HCT116 (cell line): ENCODE measurements at regions not wholly inside any gene's neighbourhood (a gene's known extent, or its start where the extent isn't known, plus 50 kb on each side); places are given as distances from the start of the nearest gene placed in this dataset.
A peak's percentile ranks its signal among the peaks of the same experiment; 100 is the strongest.

ENCODE experiments used
- ATAC-seq: fragments of 200-7000 bp; cut with Tn5 transposase; 2 replicates; pipeline ENCODE4 v1.9.1; 2020; ENCODE audit warnings: mild to moderate bottlenecking, moderate library complexity
- BruUV-seq: library from RNA; stranded (reverse); fragments of 400-500 nt; replicated peaks from 2 replicates; lab custom pipeline; 2021; lab: Mats Ljungman, UMichigan
- CTCF ChIA-PET: fragments of 300-600 bp; sonication (Branson Sonifier 250); formaldehyde crosslinking; loops from one replicate; lab custom pipeline; 2021; ENCODE audit warnings: antibody characterized with exemption; lab: Charles Lee
- POLR2A ChIA-PET: fragments of 300-600, 350-600 bp; sonication (Branson Sonifier 250); formaldehyde crosslinking; loops from one replicate; lab custom pipeline; 2021; ENCODE audit warnings: antibody characterized with exemption; lab: Charles Lee
- RAD21 ChIA-PET, 2 experiments: fragments of 300-600 bp; sonication (Branson Sonifier 250); formaldehyde crosslinking; loops; one replicate each; lab custom pipeline; 2023; ENCODE audit warnings: low total read pairs in 2 of 2; ENCODE audit not compliant: uncharacterized antibody in 2 of 2, unreplicated experiment in 2 of 2, low non-redundant PET in 1 of 2; lab: Charles Lee
- DNase-seq: peaks from one replicate; pipeline ENCODE4 v3.0.0-alpha.2; 2010; ENCODE audit warnings: low read depth, low spot score
- H2AFZ ChIP-seq: fragments of 200-600 bp; shearing (Covaris generic), sonication (generic); 2 replicates; pipeline ENCODE4 v1.6.1; 2017; ENCODE audit warnings: low read depth, mixed run types, mixed read lengths, antibody characterized with exemption, low read length; ENCODE audit not compliant: poor library complexity, severe bottlenecking
- H3K27ac ChIP-seq: 2 replicates; pipeline ENCODE4 v1.5.1; 2012; ENCODE audit warnings: low read depth, low read length
- H3K27me3 ChIP-seq: fragments of 200-600 bp; sonication (generic); 2 replicates; pipeline ENCODE4 v1.6.1; 2016; ENCODE audit warnings: mixed run types, low read length, mixed read lengths; ENCODE audit not compliant: insufficient read depth
- H3K36me3 ChIP-seq, 2 experiments: fragments of 200-500 bp in 1 of 2; fragments of 200-600 bp in 1 of 2; sonication (Bioruptor generic) in 1 of 2; sonication (generic) in 1 of 2; 2 replicates each; pipeline versions ENCODE4 v1.5.1 to v1.6.1; 2014 to 2016; ENCODE audit warnings: low read length in 2 of 2, inconsistent platforms in 1 of 2, mixed read lengths in 1 of 2, mixed run types in 1 of 2; ENCODE audit not compliant: insufficient read depth in 2 of 2, control insufficient read depth in 1 of 2
- H3K4me1 ChIP-seq, 2 experiments: fragments of 200-600 bp in 1 of 2; sonication (generic) in 1 of 2; 2 replicates each; pipeline versions ENCODE4 v1.5.1 to v1.6.1; 2012 to 2017; ENCODE audit warnings: low read length in 2 of 2, inconsistent platforms in 1 of 2, mild to moderate bottlenecking in 1 of 2, mixed read lengths in 1 of 2, mixed run types in 1 of 2, moderate library complexity in 1 of 2; ENCODE audit not compliant: insufficient read depth in 2 of 2, control insufficient read depth in 1 of 2
- H3K4me2 ChIP-seq: fragments of 200-600 bp; sonication (generic); 2 replicates; pipeline ENCODE4 v1.6.1; 2017; ENCODE audit warnings: mixed run types, low read length, mixed read lengths
- H3K4me3 ChIP-seq, 2 experiments: fragments of 200-600 bp in 1 of 2; sonication (generic) in 1 of 2; replicated peaks in 1 of 2; 2 replicates each; pipeline ENCODE4 v1.5.1; 2011 to 2016; ENCODE audit warnings: low read length in 2 of 2, control low read depth in 1 of 2, low read depth in 1 of 2, mild to moderate bottlenecking in 1 of 2, mixed read lengths in 1 of 2, mixed run types in 1 of 2
- H3K79me2 ChIP-seq: fragments of 200-600 bp; sonication (generic); 2 replicates; pipeline ENCODE4 v1.6.1; 2017; ENCODE audit warnings: mild to moderate bottlenecking, mixed run types, low read length, moderate library complexity, mixed read lengths; ENCODE audit not compliant: insufficient read depth
- H3K9ac ChIP-seq: fragments of 200-600 bp; sonication (generic); 2 replicates; pipeline ENCODE4 v1.6.1; 2016; ENCODE audit warnings: low read length, mixed read lengths
- H3K9me2 ChIP-seq: fragments of 200-600 bp; sonication (generic), shearing (Covaris generic); 2 replicates; pipeline ENCODE4 v1.6.1; 2017; ENCODE audit warnings: mixed run types, mild to moderate bottlenecking, moderate library complexity; ENCODE audit not compliant: insufficient read depth
- H3K9me3 ChIP-seq, 2 experiments: fragments of 200-500 bp in 1 of 2; fragments of 200-600 bp in 1 of 2; sonication (Bioruptor generic) in 1 of 2; sonication (generic) in 1 of 2; 2 replicates each; pipeline ENCODE4 v1.6.1; 2014 to 2017; ENCODE audit warnings: low read length in 2 of 2, mixed read lengths in 2 of 2, inconsistent platforms in 1 of 2, low read depth in 1 of 2, mild to moderate bottlenecking in 1 of 2, mixed run types in 1 of 2, moderate library complexity in 1 of 2; ENCODE audit not compliant: control insufficient read depth in 1 of 2, insufficient read depth in 1 of 2
- H4K20me1 ChIP-seq: fragments of 200-600 bp; sonication (generic), shearing (Covaris generic); 2 replicates; pipeline ENCODE4 v1.6.1; 2017; ENCODE audit warnings: mixed run types, mild to moderate bottlenecking, moderate library complexity; ENCODE audit not compliant: insufficient read depth
- CBX3 ChIP-seq: IDR thresholded peaks from 2 replicates; pipeline ENCODE4 v1.6.1; 2012; ENCODE audit warnings: low read depth
- EZH2phosphoT487 ChIP-seq: fragments of 200-600 bp; IDR thresholded peaks from 2 replicates; pipeline ENCODE4 v1.6.1; 2018; ENCODE audit warnings: antibody characterized with exemption, borderline replicate concordance
- FOSL1 ChIP-seq: IDR thresholded peaks from 2 replicates; pipeline ENCODE4 v1.6.1; 2012; ENCODE audit warnings: low read depth
- JUND ChIP-seq: IDR thresholded peaks from 2 replicates; pipeline ENCODE4 v1.6.1; 2012
- RAD21 ChIP-seq: IDR thresholded peaks from 2 replicates; pipeline ENCODE4 v1.6.1; 2012; ENCODE audit warnings: low read depth, mild to moderate bottlenecking
- SIN3A ChIP-seq: IDR thresholded peaks from 2 replicates; pipeline ENCODE4 v1.6.1; 2012; ENCODE audit warnings: low read depth
- SP1 ChIP-seq: IDR thresholded peaks from 2 replicates; pipeline ENCODE4 v1.6.1; 2012; ENCODE audit warnings: low read depth
- TCF7L2 ChIP-seq: IDR thresholded peaks from 2 replicates; pipeline ENCODE4 v1.7.0; 2011; ENCODE audit warnings: borderline replicate concordance, inconsistent platforms; ENCODE audit not compliant: insufficient read depth, insufficient read length; ENCODE audit errors: extremely low read depth
- ZFX ChIP-seq: fragments of 450-650 bp; IDR thresholded peaks from 2 replicates; pipeline ENCODE4 v1.6.1; 2017
- ZNF274 ChIP-seq: fragments of 200-500 bp; sonication (Bioruptor generic); IDR thresholded peaks from 2 replicates; pipeline ENCODE4 v1.6.1; 2014; ENCODE audit warnings: mild to moderate bottlenecking, low read depth, low read length, inconsistent platforms
- intact Hi-C: fragments of 100-400 bp; cut with micrococcal nuclease; formaldehyde crosslinking; loops from 2 replicates; pipeline ENCODE4 v1.10.0; 2022
- TF ChIP-seq, protein P1 (sequence below): IDR thresholded peaks from 2 replicates; pipeline ENCODE4 v1.6.1; 2012; ENCODE audit warnings: low read depth
- TF ChIP-seq, protein P2 (sequence below): IDR thresholded peaks from 2 replicates; pipeline ENCODE4 v1.6.1; 2011; ENCODE audit warnings: mild to moderate bottlenecking, low read length, moderate library complexity; ENCODE audit not compliant: insufficient replicate concordance; ENCODE audit errors: extremely low read depth

DNA sequence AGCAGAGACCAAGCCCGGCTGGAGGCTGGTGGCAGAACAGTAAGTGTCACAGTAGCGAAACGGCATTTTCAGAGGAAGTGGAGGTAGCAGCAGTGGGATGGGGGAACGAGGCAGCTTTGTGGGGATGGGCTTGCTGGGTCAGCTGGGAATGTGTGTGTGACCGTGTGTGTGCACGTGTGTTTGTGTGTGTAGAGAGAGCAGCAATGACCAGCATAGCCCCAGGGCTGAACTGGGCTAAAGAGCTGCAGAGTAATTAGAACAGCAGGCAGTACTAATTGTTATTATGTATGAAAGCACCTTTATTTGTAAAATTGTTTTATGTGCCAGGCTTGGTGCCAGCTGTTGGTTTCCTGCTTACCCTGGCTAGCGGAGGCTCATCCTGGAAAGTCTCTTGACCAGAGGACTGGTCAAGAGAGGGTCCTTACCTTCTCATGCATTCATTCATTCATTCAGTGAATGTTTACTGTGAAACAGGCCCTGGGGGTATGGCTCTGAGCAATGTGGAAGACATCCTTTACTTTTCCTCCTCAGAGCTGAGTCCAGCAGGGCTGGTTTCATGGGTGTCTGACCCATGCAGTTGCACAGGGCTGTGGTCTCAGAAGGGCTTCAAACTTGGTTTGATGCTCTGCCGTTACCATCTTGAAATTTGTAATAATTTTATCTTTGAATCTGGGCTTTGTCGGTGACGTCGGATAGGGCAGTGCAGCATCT lies 184.6 kb downstream of the SEC23IP start (continued):
- TF ChIP-seq, protein P1, sequence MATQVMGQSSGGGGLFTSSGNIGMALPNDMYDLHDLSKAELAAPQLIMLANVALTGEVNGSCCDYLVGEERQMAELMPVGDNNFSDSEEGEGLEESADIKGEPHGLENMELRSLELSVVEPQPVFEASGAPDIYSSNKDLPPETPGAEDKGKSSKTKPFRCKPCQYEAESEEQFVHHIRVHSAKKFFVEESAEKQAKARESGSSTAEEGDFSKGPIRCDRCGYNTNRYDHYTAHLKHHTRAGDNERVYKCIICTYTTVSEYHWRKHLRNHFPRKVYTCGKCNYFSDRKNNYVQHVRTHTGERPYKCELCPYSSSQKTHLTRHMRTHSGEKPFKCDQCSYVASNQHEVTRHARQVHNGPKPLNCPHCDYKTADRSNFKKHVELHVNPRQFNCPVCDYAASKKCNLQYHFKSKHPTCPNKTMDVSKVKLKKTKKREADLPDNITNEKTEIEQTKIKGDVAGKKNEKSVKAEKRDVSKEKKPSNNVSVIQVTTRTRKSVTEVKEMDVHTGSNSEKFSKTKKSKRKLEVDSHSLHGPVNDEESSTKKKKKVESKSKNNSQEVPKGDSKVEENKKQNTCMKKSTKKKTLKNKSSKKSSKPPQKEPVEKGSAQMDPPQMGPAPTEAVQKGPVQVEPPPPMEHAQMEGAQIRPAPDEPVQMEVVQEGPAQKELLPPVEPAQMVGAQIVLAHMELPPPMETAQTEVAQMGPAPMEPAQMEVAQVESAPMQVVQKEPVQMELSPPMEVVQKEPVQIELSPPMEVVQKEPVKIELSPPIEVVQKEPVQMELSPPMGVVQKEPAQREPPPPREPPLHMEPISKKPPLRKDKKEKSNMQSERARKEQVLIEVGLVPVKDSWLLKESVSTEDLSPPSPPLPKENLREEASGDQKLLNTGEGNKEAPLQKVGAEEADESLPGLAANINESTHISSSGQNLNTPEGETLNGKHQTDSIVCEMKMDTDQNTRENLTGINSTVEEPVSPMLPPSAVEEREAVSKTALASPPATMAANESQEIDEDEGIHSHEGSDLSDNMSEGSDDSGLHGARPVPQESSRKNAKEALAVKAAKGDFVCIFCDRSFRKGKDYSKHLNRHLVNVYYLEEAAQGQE, result no peak
- TF ChIP-seq ZFX (no peak), SP1 (no peak)

DNA sequence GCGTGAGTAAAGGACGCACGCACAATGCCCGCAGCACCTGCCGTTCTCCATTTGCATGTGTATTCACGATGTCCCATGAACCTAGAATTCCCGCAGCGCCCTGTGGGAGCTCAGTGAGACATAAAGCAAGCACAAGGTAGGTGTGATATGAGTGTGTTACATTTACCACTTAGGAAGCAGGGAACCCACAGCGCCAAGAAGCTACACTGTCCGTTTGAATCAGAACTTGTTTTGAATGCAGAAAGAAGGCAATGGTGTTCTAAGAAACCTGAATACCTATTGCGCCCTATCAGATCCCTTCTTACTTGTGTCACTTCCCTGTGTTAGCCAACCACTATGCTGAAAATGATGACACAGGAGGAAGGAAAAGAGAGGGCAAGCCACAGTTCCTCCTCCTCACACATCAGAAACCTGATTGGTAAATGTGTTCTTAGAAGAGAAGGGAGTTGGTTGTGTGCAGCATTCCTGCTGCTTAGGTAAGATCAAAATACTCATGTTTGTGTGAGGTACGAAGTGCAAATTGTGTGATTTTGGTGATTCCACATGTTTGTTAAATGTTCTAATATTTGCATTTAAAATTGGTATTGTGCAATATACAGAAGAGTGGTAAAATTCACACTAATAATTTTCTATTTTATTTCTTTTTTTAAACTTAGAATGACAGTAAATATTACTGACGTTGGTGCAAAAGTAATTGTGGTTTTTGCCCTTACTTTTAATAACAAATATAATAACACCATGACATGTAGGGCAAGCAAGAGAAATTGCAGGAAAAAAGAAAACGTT lies 185.4 kb downstream of the SEC23IP start:
- ChIA-PET CTCF (no interaction called here), POLR2A (no interaction called here), RAD21 (no interaction called here)
- Histone ChIP-seq H2AFZ (no peak overlapping the region), H3K4me1 (no peaks in the 10 kb centered on the region), H3K9ac (no peak overlapping the region), H4K20me1 (no peaks in the 10 kb centered on the region), H3K4me2 (no peak overlapping the region), H3K79me2 (no peaks in the 10 kb centered on the region), H3K9me3 (no peaks in the 10 kb centered on the region), H3K27me3 (peaks cover 32% of the 10 kb centered on the region), H3K4me3 (no peak overlapping the region), H3K9me2 (no peaks in the 10 kb centered on the region), H3K36me3 (no peaks in the 10 kb centered on the region), H3K27ac (no peak overlapping the region)
- DNase-seq, result no peak
- ATAC-seq, result peak; percentile 49
- no TSS peak for BruUV-seq
- intact Hi-C loops, result no loop called here
- TF ChIP-seq ZNF274 (no peak), TCF7L2 (no peak), SIN3A (no peak), RAD21 (no peak), EZH2phosphoT487 (no peak), CBX3 (no peak), JUND (no peak), FOSL1 (no peak)
- TF ChIP-seq, protein P2, sequence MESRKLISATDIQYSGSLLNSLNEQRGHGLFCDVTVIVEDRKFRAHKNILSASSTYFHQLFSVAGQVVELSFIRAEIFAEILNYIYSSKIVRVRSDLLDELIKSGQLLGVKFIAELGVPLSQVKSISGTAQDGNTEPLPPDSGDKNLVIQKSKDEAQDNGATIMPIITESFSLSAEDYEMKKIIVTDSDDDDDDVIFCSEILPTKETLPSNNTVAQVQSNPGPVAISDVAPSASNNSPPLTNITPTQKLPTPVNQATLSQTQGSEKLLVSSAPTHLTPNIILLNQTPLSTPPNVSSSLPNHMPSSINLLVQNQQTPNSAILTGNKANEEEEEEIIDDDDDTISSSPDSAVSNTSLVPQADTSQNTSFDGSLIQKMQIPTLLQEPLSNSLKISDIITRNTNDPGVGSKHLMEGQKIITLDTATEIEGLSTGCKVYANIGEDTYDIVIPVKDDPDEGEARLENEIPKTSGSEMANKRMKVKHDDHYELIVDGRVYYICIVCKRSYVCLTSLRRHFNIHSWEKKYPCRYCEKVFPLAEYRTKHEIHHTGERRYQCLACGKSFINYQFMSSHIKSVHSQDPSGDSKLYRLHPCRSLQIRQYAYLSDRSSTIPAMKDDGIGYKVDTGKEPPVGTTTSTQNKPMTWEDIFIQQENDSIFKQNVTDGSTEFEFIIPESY, result no peak
